Natural killer cell (primary cell): ENCODE measurements at regions not wholly inside any gene's neighbourhood (a gene's known extent, or its start where the extent isn't known, plus 50 kb on each side); places are given as distances from the start of the nearest gene placed in this dataset.

Experiments used
- ATAC-seq, 3 donors: fragments of 150-1000 bp in 2 of 3; fragments of 200-7000 bp in 1 of 3; cut with Tn5 transposase; 1 replicate in 1 of 3; 2 replicates in 2 of 3; pipeline ENCODE4 v1.10.0; 2021; ENCODE audit warnings: mild to moderate bottlenecking in 2 of 3, moderate library complexity in 2 of 3
- DNase-seq, 2 donors: peaks; one replicate each; pipeline versions ENCODE4 v3.0.0 to v3.0.0-alpha.2; 2013 to 2021; ENCODE audit warnings: mixed read lengths in 1 of 2
- H3K27ac ChIP-seq: one replicate; pipeline ENCODE4 v1.5.1; 2013; ENCODE audit warnings: mild to moderate bottlenecking, low read length
- H3K27me3 ChIP-seq: one replicate; pipeline ENCODE4 v1.6.1; 2013; ENCODE audit warnings: low read length; ENCODE audit not compliant: control insufficient read depth, insufficient read depth
- H3K36me3 ChIP-seq: one replicate; pipeline ENCODE4 v1.6.1; 2013; ENCODE audit warnings: low read length; ENCODE audit not compliant: control insufficient read depth, insufficient read depth
- H3K4me1 ChIP-seq: one replicate; pipeline ENCODE4 v1.6.1; 2013; ENCODE audit warnings: low read length; ENCODE audit not compliant: control insufficient read depth, insufficient read depth
- H3K4me3 ChIP-seq: one replicate; pipeline ENCODE4 v1.5.1; 2013; ENCODE audit warnings: low read length
- H3K9me3 ChIP-seq: one replicate; pipeline ENCODE4 v1.6.1; 2013; ENCODE audit warnings: low read length; ENCODE audit not compliant: control insufficient read depth, insufficient read depth
- H3K27ac Mint-ChIP-seq, 2 donors: one replicate each; pipeline ENCODE4 v1.8.0; 2022; ENCODE audit warnings: mild to moderate bottlenecking in 2 of 2, mixed read lengths in 2 of 2, moderate library complexity in 1 of 2
- H3K27me3 Mint-ChIP-seq, 2 donors: one replicate each; pipeline ENCODE4 v1.8.0; 2022; ENCODE audit warnings: low read depth in 2 of 2, mixed read lengths in 2 of 2
- H3K36me3 Mint-ChIP-seq: one replicate; pipeline ENCODE4 v1.8.0; 2022; ENCODE audit warnings: mixed read lengths
- H3K4me1 Mint-ChIP-seq, 2 donors: one replicate each; pipeline ENCODE4 v1.8.0; 2022; ENCODE audit warnings: mixed read lengths in 2 of 2
- H3K4me3 Mint-ChIP-seq: one replicate; pipeline ENCODE4 v1.8.0; 2022; ENCODE audit warnings: mild to moderate bottlenecking, moderate library complexity, mixed read lengths
- H3K9me3 Mint-ChIP-seq, 2 donors: one replicate each; pipeline ENCODE4 v1.8.0; 2022; ENCODE audit warnings: mixed read lengths in 2 of 2
- WGBS: methylation state at CpG from one replicate; pipeline ENCODE4 v1.1.7; 2013; ENCODE audit warnings: missing lambda C conversion rate; ENCODE audit not compliant: insufficient coverage; 5-methylcytosine and 5-hydroxymethylcytosine counted together
- intact Hi-C: fragments of 100-400 bp; cut with micrococcal nuclease; formaldehyde crosslinking; loops from one replicate; pipeline ENCODE4 v1.14.2; 2022
- TF ChIP-seq, protein P1 (sequence below): fragments of 200-600 bp; IDR thresholded peaks from one replicate; pipeline ENCODE4 v1.8.0; 2022; ENCODE audit warnings: antibody characterized with exemption

DNA sequence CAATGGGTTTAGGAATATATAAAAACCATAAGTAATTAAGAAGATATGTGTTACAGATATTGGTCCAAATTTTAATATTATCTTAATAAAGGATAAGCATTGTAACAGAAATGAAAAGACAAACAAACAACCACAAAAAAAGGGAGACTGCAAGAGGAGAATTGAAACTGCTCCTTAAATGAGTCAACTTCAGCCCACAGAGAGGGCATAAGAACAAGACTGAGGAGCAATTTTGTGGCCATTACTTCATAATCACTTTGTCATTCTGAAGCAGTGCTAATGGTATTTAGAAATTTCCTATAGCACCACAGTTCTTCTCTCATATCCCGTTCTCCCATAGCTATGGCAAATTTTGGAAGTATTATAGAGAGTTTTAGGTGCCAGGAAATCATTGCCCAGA lies 193.2 kb upstream of the HNMT start:
- Mint-ChIP-seq H3K27me3 (no peaks in the 10 kb centered on the region), H3K4me3 (no peak overlapping the region), H3K36me3 (no peaks in the 10 kb centered on the region), H3K4me1 (no peaks in the 10 kb centered on the region), H3K27ac (no peak overlapping the region), H3K9me3 (peaks cover 2 to 10% of the 10 kb centered on the region in 2 donors)
- H3K9me3 ChIP-seq, result no peaks in the 10 kb centered on the region
- DNase-seq, result no peak
- H3K36me3 ChIP-seq, result no peaks in the 10 kb centered on the region
- TF ChIP-seq, protein P1, sequence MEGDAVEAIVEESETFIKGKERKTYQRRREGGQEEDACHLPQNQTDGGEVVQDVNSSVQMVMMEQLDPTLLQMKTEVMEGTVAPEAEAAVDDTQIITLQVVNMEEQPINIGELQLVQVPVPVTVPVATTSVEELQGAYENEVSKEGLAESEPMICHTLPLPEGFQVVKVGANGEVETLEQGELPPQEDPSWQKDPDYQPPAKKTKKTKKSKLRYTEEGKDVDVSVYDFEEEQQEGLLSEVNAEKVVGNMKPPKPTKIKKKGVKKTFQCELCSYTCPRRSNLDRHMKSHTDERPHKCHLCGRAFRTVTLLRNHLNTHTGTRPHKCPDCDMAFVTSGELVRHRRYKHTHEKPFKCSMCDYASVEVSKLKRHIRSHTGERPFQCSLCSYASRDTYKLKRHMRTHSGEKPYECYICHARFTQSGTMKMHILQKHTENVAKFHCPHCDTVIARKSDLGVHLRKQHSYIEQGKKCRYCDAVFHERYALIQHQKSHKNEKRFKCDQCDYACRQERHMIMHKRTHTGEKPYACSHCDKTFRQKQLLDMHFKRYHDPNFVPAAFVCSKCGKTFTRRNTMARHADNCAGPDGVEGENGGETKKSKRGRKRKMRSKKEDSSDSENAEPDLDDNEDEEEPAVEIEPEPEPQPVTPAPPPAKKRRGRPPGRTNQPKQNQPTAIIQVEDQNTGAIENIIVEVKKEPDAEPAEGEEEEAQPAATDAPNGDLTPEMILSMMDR, result no peak
- no CpG with 5 or more reads among the region's 1 CpG for WGBS
- ATAC-seq, result no peak
- H3K27ac ChIP-seq, result no peak overlapping the region
- no peaks in the 10 kb centered on the region for H3K27me3 ChIP-seq
- H3K4me1 ChIP-seq, result no peaks in the 10 kb centered on the region
- intact Hi-C loops, result no loop called here
- H3K4me3 ChIP-seq, result no peak overlapping the region

- 83% methylated on average over 3 of the region's 3 CpGs for WGBS
- no peaks in the 10 kb centered on the region for H3K4me1 ChIP-seq
- no peaks in the 10 kb centered on the region for H3K27me3 Mint-ChIP-seq
- no peak for DNase-seq
- no peaks in the 10 kb centered on the region for H3K36me3 ChIP-seq
- H3K4me3 Mint-ChIP-seq, result no peak overlapping the region
- TF ChIP-seq, protein P1, result no peak
- no peak overlapping the region for H3K27ac Mint-ChIP-seq
- peaks cover 2 to 7% of the 10 kb centered on the region in 2 donors for H3K9me3 Mint-ChIP-seq
- intact Hi-C loops, result no loop called here
- no peaks in the 10 kb centered on the region for H3K27me3 ChIP-seq
- H3K4me1 Mint-ChIP-seq, result no peaks in the 10 kb centered on the region
- no peaks in the 10 kb centered on the region for H3K9me3 ChIP-seq
- no peak overlapping the region for H3K4me3 ChIP-seq
- H3K27ac ChIP-seq, result no peak overlapping the region
- ATAC-seq, result no peak
- no peaks in the 10 kb centered on the region for H3K36me3 Mint-ChIP-seq
These were observed 191.8 kb upstream of the HNMT start for GRCh38 chr2:137772451-137772850.

- TF ChIP-seq, protein P1, result no peak
- no peaks in the 10 kb centered on the region for H3K9me3 ChIP-seq
- intact Hi-C loops, result no loop called here
- no peaks in the 10 kb centered on the region for H3K27me3 ChIP-seq
- H3K27me3 Mint-ChIP-seq, result no peaks in the 10 kb centered on the region
- H3K27ac Mint-ChIP-seq, result no peak overlapping the region
- H3K4me3 ChIP-seq, result no peak overlapping the region
- H3K4me1 Mint-ChIP-seq, result no peaks in the 10 kb centered on the region
- DNase-seq (no peak), ATAC-seq (no peak)
- H3K4me3 Mint-ChIP-seq, result no peak overlapping the region
- H3K9me3 Mint-ChIP-seq, result peaks cover 4 to 10% of the 10 kb centered on the region in 2 donors
- no peaks in the 10 kb centered on the region for H3K36me3 ChIP-seq
- WGBS, result 46% methylated on average over 3 of the region's 3 CpGs
- no peaks in the 10 kb centered on the region for H3K4me1 ChIP-seq
- H3K36me3 Mint-ChIP-seq, result no peaks in the 10 kb centered on the region
- no peak overlapping the region for H3K27ac ChIP-seq
These were observed 188.7 kb upstream of the HNMT start for GRCh38 chr2:137775529-137775928.

- H3K9me3 Mint-ChIP-seq, result peaks cover 4 to 10% of the 10 kb centered on the region in 2 donors
- Histone ChIP-seq H3K27me3 (no peaks in the 10 kb centered on the region), H3K36me3 (no peaks in the 10 kb centered on the region), H3K4me3 (no peak overlapping the region), H3K27ac (no peak overlapping the region), H3K9me3 (no peaks in the 10 kb centered on the region), H3K4me1 (no peaks in the 10 kb centered on the region)
- H3K36me3 Mint-ChIP-seq, result no peaks in the 10 kb centered on the region
- no peak for DNase-seq
- no peak overlapping the region for H3K4me3 Mint-ChIP-seq
- no peaks in the 10 kb centered on the region for H3K4me1 Mint-ChIP-seq
- no peak for ATAC-seq
- intact Hi-C loops, result no loop called here
- TF ChIP-seq, protein P1, result no peak
- 65% methylated on average over 3 of the region's 3 CpGs for WGBS
- no peaks in the 10 kb centered on the region for H3K27me3 Mint-ChIP-seq
- H3K27ac Mint-ChIP-seq, result no peak overlapping the region
These were observed 187.6 kb upstream of the HNMT start for GRCh38 chr2:137776697-137777096.
